22Rv1 (cell line): ENCODE measurements at regions not wholly inside any gene's neighbourhood (a gene's known extent, or its start where the extent isn't known, plus 50 kb on each side); places are given as distances from the start of the nearest gene placed in this dataset.
"Not testable (repeated sequence)": the region's sequence is repeated elsewhere in the genome, so short reads cannot be mapped to it uniquely, and the experiment has no call there.

Experiments
- H3K27ac ChIP-seq: fragments of 450-650 bp; 2 replicates; pipeline ENCODE4 v1.5.1; 2017
- CTCF ChIP-seq: fragments of 450-650 bp; IDR thresholded peaks from 2 replicates; pipeline ENCODE4 v1.5.1; 2017; ENCODE audit warnings: mild to moderate bottlenecking
- ZFX ChIP-seq: fragments of 450-650 bp; IDR thresholded peaks from 2 replicates; pipeline ENCODE4 v1.6.1; 2017; ENCODE audit warnings: antibody characterized with exemption, borderline replicate concordance

- no peak overlapping the region for H3K27ac ChIP-seq
- TF ChIP-seq CTCF (no peak), ZFX (no peak)
Observed at GRCh38 chr4:112735474-112735951, 98.6 kb downstream of the LARP7 start.

GRCh38 chr4:112736718-112737135 is 99.8 kb downstream of the LARP7 start:
- no peak overlapping the region for H3K27ac ChIP-seq
- TF ChIP-seq CTCF (no peak), ZFX (no peak)

GRCh38 chr4:112739442-112739841 is 102.5 kb downstream of the LARP7 start:
- TF ChIP-seq CTCF (no peak), ZFX (no peak)
- no peak overlapping the region for H3K27ac ChIP-seq

- TF ChIP-seq ZFX = no peak
- no peak for TF ChIP-seq CTCF
- no peak overlapping the region for H3K27ac ChIP-seq
Observed at GRCh38 chr4:112747036-112747435, 110.1 kb downstream of the LARP7 start.

- no peak overlapping the region for H3K27ac ChIP-seq
- TF ChIP-seq ZFX (no peak), CTCF (no peak)
Observed at GRCh38 chr4:112748352-112748878, 111.5 kb downstream of the LARP7 start.

GRCh38 chr4:112750749-112751148 is 113.8 kb downstream of the LARP7 start:
- not testable (repeated sequence) for H3K27ac ChIP-seq

GRCh38 chr4:112751447-112751846 is 114.5 kb downstream of the LARP7 start:
- no peak overlapping the region for H3K27ac ChIP-seq
- TF ChIP-seq CTCF (no peak), ZFX (no peak)

GRCh38 chr4:112752061-112752460 is 115.1 kb downstream of the LARP7 start:
- no peak overlapping the region for H3K27ac ChIP-seq
- TF ChIP-seq CTCF = no peak
- TF ChIP-seq ZFX = no peak
